ENCODE measurements at regions not wholly inside any gene's neighbourhood (a gene's known extent, or its start where the extent isn't known, plus 50 kb on each side); places are given as distances from the start of the nearest gene placed in this dataset.
"Not testable (repeated sequence)": the region's sequence is repeated elsewhere in the genome, so short reads cannot be mapped to it uniquely, and the experiment has no call there.

DNA sequence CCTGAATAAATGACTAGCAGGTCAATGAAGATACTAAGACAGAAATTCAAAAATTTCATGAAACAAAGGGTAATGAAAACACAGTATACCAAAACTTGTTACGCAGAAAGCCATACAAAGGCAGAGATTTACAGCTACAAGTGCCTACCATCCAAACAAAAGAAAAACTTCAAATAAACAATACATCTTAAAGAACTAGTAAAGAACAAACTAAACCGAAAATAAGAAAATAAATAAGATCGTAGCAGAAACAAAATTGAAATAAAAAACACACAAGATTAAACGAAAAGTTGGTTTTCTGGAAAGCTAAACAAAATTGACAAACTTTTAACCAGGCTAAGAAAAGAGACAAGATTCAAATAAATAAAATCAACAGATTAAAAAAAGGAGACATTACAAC lies 51.5 kb downstream of the VPREB1 start:
- ATAC-seq (ENCODE audit: low FRiP score in 2 of 2); H3K27me3 ChIP-seq; H3K9me3 ChIP-seq; DNase-seq; H3K4me3 ChIP-seq; H3K4me1 ChIP-seq; H3K27ac ChIP-seq: not testable (repeated sequence)
- 93 to 95% methylated on average over 4 of the region's 4 CpGs for WGBS, 2 donors
- peaks cover 0 to 18% (median 9%) of the 10 kb centered on the region in 4 donors for H3K36me3 ChIP-seq

DNA sequence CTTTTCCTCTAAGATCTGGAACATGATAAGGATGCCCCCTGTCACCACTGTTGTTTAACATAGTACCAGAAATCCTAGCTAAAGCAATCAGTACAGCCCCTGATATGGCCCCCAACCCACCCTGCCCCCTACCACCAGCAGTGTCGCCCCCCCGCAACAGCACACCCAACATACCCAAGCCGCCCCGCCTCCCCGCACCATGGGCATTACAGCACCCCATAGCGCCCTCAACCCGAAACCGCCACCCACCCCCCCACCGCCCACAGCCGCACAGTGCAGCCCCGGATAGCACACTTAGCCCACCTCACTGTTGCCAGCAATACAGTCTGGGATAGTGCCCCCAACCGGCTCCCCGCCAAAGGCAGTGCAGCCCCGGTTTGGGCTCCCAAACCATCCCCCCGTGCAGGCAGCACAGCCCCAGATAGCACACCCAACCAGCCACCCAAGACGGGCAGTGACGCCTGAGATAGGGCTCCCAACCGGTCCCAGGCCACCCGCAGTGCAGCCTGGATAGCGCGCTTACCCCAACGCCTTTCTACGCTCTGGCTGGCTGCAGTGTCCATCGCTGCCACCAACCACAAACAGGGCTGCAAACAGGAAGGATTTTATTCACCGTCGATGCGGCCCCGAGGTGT lies 52.7 kb downstream of the VPREB1 start:
- not testable (repeated sequence) for H3K9me3 ChIP-seq; H3K27me3 ChIP-seq; ATAC-seq (ENCODE audit: low FRiP score in 2 of 2); H3K4me1 ChIP-seq
- peak in 1 of 2 donors; percentile 45 for DNase-seq
- Histone ChIP-seq H3K4me3 (peak overlapping the region; percentile 32 to 83 (median 74)), H3K27ac (peak overlapping the region; percentile 44 to 90 (median 87)), H3K36me3 (peaks cover 0 to 13% (median 6%) of the 10 kb centered on the region in 4 donors)
- WGBS, 2 donors, result 0% methylated on average over 14 of the region's 28 CpGs; no CpG with 5 or more reads in 1 of the 2 donors

DNA sequence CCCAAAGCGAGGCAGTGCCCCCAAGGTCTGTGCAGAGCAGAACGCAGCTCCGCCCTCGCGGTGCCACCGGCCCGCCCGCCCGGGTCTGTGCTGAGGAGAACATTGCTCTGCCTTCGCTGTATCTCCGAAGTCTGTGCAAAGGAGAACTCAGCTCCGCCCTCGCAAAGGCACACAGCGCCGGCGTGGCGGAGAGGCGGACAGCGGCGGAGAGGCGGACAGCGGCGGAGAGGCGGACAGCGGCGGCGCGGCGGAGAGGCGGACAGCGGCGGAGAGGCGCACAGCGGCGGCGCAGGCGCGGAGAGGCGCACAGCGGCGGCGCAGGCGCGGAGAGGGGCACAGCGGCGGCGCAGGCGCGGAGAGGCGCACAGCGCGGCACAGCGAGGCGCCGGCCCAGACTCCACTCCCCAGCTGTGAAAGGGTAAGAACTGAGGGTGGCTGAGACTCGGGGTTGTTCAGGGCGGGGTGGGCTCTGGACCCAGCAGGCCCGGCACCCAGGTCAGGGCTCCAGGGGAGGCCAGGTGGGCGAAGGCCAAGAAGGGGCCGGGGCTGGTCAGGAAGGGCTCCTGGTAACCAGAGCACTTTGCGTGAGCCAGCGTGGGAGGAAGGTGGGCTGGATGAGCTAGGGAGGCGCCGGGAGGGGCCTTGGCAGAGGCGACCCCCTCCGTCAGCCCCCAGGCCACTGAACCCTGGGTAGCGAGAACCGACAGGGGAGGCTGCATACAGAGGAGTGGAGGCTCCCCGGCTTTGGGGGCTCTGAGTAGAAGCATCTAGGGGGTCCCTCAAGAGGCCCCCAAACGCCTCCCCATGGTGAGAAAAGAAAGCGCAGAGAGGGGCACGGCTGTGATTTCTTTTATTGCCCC lies 53.4 kb downstream of the VPREB1 start:
- not testable (repeated sequence) for H3K9me3 ChIP-seq, H3K4me1 ChIP-seq, H3K27me3 ChIP-seq, H3K36me3 ChIP-seq
- Histone ChIP-seq H3K4me3 (peak overlapping the region; percentile 66 to 96 (median 82)), H3K27ac (peak overlapping the region; percentile 84 to 90 (median 87))
- DNase-seq, result peak; percentile 58 to 97
- WGBS, 2 donors, result 0% methylated on average over 10 to 43 of the region's 72 CpGs
- ATAC-seq (ENCODE audit: low FRiP score in 2 of 2), result peak; percentile 78 to 100
- TF ChIP-seq, protein P1, sequence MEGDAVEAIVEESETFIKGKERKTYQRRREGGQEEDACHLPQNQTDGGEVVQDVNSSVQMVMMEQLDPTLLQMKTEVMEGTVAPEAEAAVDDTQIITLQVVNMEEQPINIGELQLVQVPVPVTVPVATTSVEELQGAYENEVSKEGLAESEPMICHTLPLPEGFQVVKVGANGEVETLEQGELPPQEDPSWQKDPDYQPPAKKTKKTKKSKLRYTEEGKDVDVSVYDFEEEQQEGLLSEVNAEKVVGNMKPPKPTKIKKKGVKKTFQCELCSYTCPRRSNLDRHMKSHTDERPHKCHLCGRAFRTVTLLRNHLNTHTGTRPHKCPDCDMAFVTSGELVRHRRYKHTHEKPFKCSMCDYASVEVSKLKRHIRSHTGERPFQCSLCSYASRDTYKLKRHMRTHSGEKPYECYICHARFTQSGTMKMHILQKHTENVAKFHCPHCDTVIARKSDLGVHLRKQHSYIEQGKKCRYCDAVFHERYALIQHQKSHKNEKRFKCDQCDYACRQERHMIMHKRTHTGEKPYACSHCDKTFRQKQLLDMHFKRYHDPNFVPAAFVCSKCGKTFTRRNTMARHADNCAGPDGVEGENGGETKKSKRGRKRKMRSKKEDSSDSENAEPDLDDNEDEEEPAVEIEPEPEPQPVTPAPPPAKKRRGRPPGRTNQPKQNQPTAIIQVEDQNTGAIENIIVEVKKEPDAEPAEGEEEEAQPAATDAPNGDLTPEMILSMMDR (IDR thresholded peaks at IDR 0.05), result peak in 3 of 6 experiments; percentile 8 to 38 (median 20)
- peak; percentile 63 to 67 for TF ChIP-seq POLR2AphosphoS5 (IDR thresholded peaks at IDR 0.05)
- TF ChIP-seq POLR2A (IDR thresholded peaks at IDR 0.05), result peak in 2 of 4 donors; percentile 62 to 77

DNA sequence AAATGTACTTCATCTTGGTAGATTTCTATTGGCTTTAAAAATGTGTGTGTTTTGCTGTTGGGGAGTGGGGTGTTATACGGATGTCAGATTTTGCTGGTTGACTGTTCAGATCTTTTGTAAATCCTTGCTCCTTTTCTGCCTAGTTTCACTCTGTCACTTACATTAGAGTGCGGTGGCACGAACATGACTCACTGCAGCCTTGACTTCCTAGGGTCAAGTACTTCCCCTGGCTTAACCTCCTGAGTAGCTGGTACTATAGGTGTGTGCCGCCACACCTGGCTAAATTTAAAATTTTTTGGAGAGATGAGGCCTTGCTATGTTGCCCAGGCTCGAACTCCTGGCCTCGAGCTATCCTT lies 54.0 kb downstream of the VPREB1 start:
- H3K27me3 ChIP-seq; H3K9me3 ChIP-seq; H3K36me3 ChIP-seq; ATAC-seq (ENCODE audit: low FRiP score in 2 of 2); H3K4me1 ChIP-seq: not testable (repeated sequence)
- H3K27ac ChIP-seq, result peak overlapping the region in 3 of 4 donors; percentile 87 to 90 (median 87)
- peak in 1 of 2 donors; percentile 39 for DNase-seq
- 0% methylated on average over 3 to 4 of the region's 6 CpGs for WGBS, 2 donors
- peak overlapping the region; percentile 66 to 96 (median 82) for H3K4me3 ChIP-seq

DNA sequence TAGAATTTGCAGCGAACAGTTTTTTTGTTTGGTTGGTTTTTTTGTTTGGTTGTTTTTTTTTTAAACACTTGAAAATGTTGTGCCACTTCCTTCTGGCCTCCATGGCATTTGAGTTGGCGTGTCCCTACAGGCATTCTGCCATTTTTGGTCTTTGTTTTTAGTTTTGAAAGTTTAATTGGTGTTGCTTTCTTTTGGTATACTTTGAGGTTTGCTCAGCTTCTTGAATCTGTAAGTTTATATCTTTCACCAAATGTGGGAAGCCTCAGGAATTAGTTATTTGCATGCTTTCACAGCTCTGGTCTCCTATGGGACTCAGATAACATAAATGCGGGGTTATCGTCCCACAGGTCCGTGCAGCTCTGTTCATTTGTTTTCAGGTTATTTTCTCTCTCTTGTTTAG lies 55.9 kb downstream of the VPREB1 start:
- not testable (repeated sequence) for ATAC-seq (ENCODE audit: low FRiP score in 2 of 2); H3K9me3 ChIP-seq; H3K4me3 ChIP-seq; H3K4me1 ChIP-seq; H3K27ac ChIP-seq; H3K36me3 ChIP-seq; H3K27me3 ChIP-seq; DNase-seq
- WGBS, 2 donors, result 93 to 98% methylated on average over 5 of the region's 5 CpGs

DNA sequence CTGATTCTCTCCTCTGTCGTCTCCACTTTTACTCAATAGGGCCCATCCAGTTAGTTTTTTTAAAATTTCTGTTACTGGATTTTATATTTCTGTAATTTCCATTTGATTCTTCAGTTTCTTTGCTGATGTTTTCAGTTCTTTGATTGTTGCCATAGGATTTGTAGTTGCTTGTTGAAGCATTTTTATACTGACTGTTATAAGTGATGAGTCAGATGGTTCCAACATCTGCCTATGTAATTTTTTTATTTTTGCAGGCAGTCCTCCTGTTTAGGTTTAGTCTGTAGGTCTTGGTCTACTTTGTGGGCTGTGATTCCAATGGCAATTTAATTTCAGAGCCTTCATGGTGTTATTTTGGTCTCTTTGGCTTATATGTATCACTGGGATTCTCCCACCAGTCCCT lies 56.4 kb downstream of the VPREB1 start:
- not testable (repeated sequence) for H3K4me3 ChIP-seq; H3K27me3 ChIP-seq; H3K9me3 ChIP-seq; H3K27ac ChIP-seq; ATAC-seq (ENCODE audit: low FRiP score in 2 of 2); H3K4me1 ChIP-seq; DNase-seq
- 97 to 100% methylated on average over 1 of the region's 1 CpG for WGBS, 2 donors
- H3K36me3 ChIP-seq, result peaks cover 0 to 12% (median 6%) of the 10 kb centered on the region in 4 donors

DNA sequence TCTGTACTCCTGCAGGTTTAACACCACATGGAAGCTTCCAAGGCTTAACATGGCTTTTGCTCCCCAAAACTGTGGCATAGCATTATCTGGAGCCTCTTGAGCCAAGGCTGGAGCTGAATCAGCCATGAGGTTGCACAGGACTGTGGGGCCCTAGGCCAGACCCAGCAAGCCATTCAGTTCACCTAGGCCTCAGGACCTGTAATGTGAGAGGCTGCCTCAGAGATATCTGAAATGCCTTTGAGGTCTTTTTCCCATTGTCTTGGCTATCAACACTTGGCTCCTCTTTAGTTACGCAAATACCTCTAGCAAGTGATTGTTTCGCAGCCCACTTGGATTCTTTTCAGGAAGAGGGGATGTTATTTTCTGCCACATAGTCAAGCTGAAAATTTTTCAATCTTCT lies 72.0 kb downstream of the VPREB1 start:
- Histone ChIP-seq H3K36me3 (peaks cover 0 to 53% (median 10%) of the 10 kb centered on the region in 4 donors), H3K27me3 (no peaks in the 10 kb centered on the region), H3K4me1 (no peaks in the 10 kb centered on the region), H3K4me3 (no peak overlapping the region), H3K9me3 (no peaks in the 10 kb centered on the region), H3K27ac (no peak overlapping the region)
- ATAC-seq (ENCODE audit: low FRiP score in 2 of 2) (no peak), DNase-seq (no peak)
- TF ChIP-seq POLR2AphosphoS5 (IDR thresholded peaks at IDR 0.05) (no peak), EP300 (IDR thresholded peaks at IDR 0.05) (no peak), POLR2A (IDR thresholded peaks at IDR 0.05) (no peak)
- TF ChIP-seq, protein P1 (IDR thresholded peaks at IDR 0.05), result no peak
- WGBS, 2 donors, result 96 to 100% methylated on average over 2 of the region's 2 CpGs

All from upper lobe of left lung (tissue), 6 donors.